A673 (cell line): ENCODE measurements at regions not wholly inside any gene's neighbourhood (a gene's known extent, or its start where the extent isn't known, plus 50 kb on each side); places are given as distances from the start of the nearest gene placed in this dataset.

Experiments used
- EZH2 ChIP-seq: fragments of 200-600 bp; sonication (generic); IDR thresholded peaks from 2 replicates; pipeline ENCODE4 v1.6.1; 2017; ENCODE audit warnings: borderline replicate concordance, low read depth, mild to moderate bottlenecking, mixed read lengths, antibody characterized with exemption, low read length; ENCODE audit not compliant: poor library complexity, severe bottlenecking
- TF ChIP-seq, protein P1 (sequence below): fragments of 300-800, 200-600 bp; sonication (generic); conservative IDR thresholded peaks from 2 replicates; pipeline ENCODE4 v1.5.1; 2017; ENCODE audit warnings: low read depth, mild to moderate bottlenecking, antibody characterized with exemption, low read length, moderate library complexity, mixed read lengths

DNA sequence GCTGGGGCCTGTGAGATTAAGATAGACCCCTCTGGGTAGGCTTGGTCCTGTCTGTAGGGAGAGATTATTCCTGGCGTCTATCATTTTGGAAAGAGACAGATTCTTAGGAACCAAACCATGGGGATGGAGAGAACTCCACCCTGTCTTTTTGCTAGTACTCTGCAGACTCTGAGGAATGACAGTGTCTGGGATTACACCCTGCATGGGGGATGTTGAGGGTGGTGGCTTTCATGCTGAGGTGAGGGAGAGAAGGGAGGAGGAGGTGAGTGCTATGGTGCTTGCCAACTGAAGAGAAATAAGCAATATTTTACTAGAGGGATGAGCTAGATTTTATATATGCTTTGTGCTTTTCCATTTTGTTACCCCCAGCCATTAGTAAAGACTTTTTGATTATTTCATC is 74.5 kb upstream of the PCDH8 start:
- TF ChIP-seq, protein P1, sequence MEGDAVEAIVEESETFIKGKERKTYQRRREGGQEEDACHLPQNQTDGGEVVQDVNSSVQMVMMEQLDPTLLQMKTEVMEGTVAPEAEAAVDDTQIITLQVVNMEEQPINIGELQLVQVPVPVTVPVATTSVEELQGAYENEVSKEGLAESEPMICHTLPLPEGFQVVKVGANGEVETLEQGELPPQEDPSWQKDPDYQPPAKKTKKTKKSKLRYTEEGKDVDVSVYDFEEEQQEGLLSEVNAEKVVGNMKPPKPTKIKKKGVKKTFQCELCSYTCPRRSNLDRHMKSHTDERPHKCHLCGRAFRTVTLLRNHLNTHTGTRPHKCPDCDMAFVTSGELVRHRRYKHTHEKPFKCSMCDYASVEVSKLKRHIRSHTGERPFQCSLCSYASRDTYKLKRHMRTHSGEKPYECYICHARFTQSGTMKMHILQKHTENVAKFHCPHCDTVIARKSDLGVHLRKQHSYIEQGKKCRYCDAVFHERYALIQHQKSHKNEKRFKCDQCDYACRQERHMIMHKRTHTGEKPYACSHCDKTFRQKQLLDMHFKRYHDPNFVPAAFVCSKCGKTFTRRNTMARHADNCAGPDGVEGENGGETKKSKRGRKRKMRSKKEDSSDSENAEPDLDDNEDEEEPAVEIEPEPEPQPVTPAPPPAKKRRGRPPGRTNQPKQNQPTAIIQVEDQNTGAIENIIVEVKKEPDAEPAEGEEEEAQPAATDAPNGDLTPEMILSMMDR = no peak
- no peak for TF ChIP-seq EZH2
